HCT116 (cell line): ENCODE measurements at regions not wholly inside any gene's neighbourhood (a gene's known extent, or its start where the extent isn't known, plus 50 kb on each side); places are given as distances from the start of the nearest gene placed in this dataset.

Experiments
- ELF1 ChIP-seq: IDR thresholded peaks from 2 replicates; pipeline ENCODE4 v1.6.1; 2012; ENCODE audit warnings: low read depth, borderline replicate concordance
- EZH2 ChIP-seq: fragments of 200-600 bp; sonication (generic); IDR thresholded peaks from 2 replicates; pipeline ENCODE4 v1.6.1; 2017; ENCODE audit warnings: antibody characterized with exemption, mixed run types
- MAX ChIP-seq: IDR thresholded peaks from 2 replicates; pipeline ENCODE4 v1.6.1; 2012
- POLR2A ChIP-seq: IDR thresholded peaks from 2 replicates; pipeline ENCODE4 v1.7.0; 2011; ENCODE audit warnings: borderline replicate concordance; ENCODE audit not compliant: insufficient read depth, insufficient read length; ENCODE audit errors: extremely low read depth
- POLR2AphosphoS5 ChIP-seq: IDR thresholded peaks from 2 replicates; pipeline ENCODE4 v1.6.1; 2011; ENCODE audit warnings: mild to moderate bottlenecking, low read depth, low read length, moderate library complexity
- TF ChIP-seq, protein P1 (sequence below), 3 experiments: fragments of 200-600 bp in 1 of 3; sonication (generic) in 1 of 3; IDR thresholded peaks in 2 of 3; conservative IDR thresholded peaks in 1 of 3; 2 replicates each; pipeline ENCODE4 v1.5.1; 2012 to 2017; ENCODE audit warnings: low read depth in 2 of 3, low read length in 2 of 3, antibody characterized with exemption in 1 of 3, borderline replicate concordance in 1 of 3, control low read depth in 1 of 3, mild to moderate bottlenecking in 1 of 3, mixed read lengths in 1 of 3, mixed run types in 1 of 3, moderate library complexity in 1 of 3; ENCODE audit not compliant: insufficient read depth in 1 of 3

DNA sequence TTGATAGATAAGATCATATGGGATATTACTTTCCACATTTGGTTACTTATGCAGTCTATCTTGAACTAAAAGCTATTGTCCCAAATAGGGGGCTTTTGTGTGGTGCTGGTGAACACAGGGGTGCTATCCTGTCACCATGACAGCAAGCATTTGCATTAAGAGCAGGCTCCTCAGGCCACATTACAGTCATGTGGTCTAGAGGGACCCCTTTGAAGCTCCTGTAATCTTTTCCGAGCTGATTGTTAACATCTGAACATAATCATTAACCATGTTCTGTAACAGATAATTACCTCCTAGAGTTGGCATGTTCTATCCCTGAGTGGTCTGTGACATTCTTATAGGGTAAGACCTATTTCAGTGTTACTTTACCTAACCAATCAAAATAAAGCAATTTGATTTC is 178.8 kb downstream of the KTN1 start:
- TF ChIP-seq MAX, result no peak
- TF ChIP-seq, protein P1, sequence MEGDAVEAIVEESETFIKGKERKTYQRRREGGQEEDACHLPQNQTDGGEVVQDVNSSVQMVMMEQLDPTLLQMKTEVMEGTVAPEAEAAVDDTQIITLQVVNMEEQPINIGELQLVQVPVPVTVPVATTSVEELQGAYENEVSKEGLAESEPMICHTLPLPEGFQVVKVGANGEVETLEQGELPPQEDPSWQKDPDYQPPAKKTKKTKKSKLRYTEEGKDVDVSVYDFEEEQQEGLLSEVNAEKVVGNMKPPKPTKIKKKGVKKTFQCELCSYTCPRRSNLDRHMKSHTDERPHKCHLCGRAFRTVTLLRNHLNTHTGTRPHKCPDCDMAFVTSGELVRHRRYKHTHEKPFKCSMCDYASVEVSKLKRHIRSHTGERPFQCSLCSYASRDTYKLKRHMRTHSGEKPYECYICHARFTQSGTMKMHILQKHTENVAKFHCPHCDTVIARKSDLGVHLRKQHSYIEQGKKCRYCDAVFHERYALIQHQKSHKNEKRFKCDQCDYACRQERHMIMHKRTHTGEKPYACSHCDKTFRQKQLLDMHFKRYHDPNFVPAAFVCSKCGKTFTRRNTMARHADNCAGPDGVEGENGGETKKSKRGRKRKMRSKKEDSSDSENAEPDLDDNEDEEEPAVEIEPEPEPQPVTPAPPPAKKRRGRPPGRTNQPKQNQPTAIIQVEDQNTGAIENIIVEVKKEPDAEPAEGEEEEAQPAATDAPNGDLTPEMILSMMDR (IDR thresholded peaks at IDR 0.05 in 2 of 3, conservative IDR thresholded peaks at IDR 0.05 in 1 of 3; ENCODE audit: borderline replicate concordance in 1 of 3, insufficient read depth in 1 of 3, low read depth in 2 of 3, low read length in 2 of 3), result no peak
- no peak for TF ChIP-seq ELF1
- no peak for TF ChIP-seq POLR2AphosphoS5
- no peak for TF ChIP-seq EZH2
- TF ChIP-seq POLR2A, result no peak
